SIG-M5 treated with dmso at 0.1 percent for 504 hours (cell line): ENCODE measurements at regions not wholly inside any gene's neighbourhood (a gene's known extent, or its start where the extent isn't known, plus 50 kb on each side); places are given as distances from the start of the nearest gene placed in this dataset.

ENCODE experiments used
- DNase-seq: peaks from one replicate; lab custom pipeline; 2025; ENCODE audit not compliant: unreplicated experiment; lab: John Stamatoyannopoulos, UW

DNA sequence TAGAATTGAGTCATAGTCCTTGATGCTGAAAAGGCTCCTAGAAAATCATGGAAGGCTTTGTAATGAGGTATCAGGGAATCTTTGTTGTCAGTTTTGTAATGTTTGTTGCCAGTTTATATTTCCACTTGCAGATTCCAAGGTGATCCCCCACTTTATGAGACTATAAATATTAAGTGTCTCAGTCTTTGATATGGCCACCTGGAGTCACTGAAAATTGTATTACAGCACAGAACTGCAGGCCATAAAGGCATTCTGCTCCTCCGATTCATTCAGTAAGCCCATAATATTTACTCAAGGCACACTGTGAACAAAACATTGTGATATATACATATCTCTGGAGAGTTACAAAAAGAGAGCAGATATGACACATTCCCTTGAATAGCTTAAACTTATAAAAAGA, 457.8 kb upstream of the ZNF385D start:
- DNase-seq = no peak

DNA sequence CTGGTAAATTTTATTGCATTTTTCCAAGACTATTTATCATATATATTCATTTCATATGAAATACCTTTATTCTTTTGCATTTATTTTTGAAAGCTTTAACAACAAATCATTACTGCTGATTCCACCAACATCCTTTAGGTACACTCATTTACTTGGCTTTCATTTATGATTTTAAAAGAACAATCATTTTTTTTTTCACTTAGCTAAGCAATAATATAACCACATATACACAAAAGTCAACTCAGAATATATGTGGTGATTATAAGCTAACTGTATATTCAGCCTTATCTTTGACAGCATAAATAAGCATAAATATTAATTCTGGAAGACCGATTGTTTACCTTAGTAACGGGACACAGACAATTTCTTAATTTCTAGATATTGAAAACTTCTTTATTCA, 458.6 kb upstream of the ZNF385D start:
- DNase-seq = no peak

DNA sequence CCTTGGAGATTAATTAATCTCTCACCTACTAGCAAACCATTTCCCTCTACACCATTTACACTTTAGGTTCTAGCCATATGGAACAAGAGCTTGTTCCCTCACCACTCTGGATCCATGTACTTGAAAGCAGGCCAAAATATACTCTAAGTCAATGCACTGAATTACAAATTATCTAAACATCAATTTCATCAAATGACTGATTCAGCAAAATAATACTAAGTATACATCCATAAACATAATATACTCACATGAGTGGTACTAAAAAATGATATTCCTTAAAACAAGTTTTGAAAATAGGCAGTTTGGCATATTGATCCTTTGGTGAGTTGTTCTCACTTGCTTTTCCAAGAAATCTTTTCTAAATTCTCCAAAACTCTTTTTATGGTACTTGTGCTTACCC, 459.7 kb upstream of the ZNF385D start:
- DNase-seq = no peak

DNA sequence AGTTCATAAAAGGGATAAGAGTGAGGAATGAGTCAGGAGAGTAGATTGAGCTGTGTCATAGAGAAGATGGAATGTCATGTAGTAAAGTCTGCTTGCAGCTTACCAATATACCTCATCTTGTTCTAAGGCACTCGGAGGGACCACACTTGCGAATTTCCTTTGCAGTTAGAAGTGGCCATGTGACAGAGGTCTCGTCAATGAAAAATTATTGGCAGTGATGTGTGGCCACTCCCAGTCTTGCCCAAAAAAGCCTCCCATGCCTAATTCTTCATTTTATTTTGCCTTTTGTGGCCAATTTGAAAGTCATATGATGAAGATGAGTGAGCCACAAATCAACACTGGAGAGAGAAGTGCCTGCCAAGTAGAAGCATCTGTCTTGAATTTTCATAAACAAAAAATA, 465.6 kb upstream of the ZNF385D start:
- DNase-seq = no peak

DNA sequence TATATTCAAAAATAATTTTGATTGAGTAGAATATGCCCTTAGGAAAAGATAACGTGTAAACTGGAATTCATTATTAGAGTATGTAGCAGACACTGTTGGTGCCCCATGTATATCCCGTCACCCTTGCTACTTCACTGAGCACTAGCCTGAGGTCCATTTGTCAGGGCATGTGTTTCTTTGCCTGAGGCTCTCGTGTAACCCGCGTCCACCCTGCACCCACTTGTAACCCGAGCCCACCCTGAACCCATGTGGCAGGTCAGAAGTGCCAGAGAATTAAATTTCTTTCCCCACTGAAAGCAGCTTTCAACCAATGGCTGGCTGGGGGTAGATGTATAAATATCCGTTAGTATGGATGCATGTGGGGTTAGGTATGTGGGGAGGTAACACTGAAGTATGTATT, 474.2 kb upstream of the ZNF385D start:
- DNase-seq = no peak

DNA sequence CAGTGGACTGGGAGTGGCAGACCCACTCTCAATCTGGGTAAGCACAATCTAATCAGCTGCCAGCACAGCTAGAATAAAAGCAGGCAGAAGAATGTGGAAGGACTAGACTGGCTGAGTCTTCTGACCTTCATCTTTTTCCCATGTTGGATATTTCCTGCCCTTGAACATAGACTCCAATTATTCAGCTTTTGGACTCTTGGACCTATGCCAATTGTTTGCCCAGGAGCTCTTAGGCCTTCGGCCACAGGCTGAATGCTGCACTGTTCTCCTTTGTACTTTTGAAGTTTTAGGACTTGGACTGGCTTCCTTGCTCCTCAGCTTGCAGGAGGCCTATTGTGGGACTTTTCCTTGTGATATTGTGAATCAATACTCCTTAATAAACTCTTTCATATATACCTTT, 477.7 kb upstream of the ZNF385D start:
- DNase-seq = no peak

DNA sequence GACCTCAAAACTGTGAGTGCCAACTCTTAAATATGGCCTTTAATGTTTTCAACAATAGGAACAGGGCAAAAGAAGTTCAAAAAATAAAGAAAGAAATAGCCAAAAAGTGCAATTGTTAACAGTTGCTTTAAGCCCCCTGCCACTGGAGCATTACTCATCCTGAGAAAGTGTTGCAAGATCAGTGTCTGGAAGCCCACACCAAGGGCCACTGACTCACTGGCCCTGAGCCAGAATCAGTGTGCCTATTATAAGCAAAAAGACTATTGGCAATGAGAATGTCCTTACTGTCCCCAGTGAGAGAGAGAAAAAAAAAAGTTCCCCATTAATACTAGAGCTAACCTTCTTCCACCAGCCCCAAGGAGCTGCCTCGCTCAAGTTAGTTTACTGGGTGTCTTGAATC, 480.1 kb upstream of the ZNF385D start:
- DNase-seq = no peak

DNA sequence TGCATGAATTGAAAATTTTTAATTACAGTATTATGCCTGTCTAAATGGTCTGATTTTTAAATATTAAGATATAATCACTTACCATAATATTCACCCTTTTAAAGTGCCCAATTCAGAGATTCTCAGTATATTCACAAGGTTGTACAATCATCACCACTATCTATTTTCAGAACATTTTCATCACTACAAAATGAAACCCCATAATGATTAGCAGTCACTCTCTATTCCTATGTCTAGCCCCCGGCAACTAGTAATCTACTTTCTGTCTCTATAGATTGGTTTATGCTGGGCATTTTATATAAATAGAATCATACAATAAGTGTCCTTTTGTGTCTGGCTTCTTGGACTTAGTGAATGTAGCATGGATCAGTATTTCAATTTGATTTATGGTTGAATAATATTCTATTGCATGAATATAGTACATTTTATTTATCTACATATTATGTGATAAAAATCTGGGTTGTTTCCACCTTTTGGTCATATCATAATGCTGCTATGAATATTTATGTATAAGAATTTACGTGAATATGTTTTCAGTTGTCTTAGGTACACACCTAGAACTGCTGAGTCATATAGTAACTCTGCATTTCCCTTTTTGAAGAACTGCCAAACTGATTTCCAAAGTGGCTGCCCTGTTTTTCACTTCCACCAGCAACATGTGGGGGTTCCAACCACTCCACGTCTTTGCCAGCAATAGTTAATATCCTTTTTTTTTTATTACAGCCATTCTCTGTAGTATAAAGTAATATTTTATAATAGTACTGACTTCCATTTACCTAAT, 485.7 kb upstream of the ZNF385D start:
- DNase-seq = no peak

DNA sequence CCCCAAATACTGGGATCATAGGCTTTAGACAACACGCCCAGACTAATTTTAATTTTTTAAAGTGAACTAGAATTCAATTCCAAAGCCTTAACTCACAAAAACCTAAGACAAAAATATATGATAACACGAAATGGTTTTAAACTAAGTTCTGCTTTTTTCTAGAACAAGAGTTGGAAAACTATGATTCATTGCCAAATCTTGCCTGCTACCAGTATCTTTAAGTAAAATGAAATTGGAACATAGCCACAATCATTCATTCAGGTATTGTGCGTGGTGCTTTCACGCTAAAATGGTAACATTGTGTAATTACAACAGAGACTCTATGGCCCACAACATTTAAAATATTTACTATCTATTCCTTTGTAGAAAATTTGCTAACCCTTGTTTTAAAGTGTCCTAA, 488.0 kb upstream of the ZNF385D start:
- DNase-seq = no peak

DNA sequence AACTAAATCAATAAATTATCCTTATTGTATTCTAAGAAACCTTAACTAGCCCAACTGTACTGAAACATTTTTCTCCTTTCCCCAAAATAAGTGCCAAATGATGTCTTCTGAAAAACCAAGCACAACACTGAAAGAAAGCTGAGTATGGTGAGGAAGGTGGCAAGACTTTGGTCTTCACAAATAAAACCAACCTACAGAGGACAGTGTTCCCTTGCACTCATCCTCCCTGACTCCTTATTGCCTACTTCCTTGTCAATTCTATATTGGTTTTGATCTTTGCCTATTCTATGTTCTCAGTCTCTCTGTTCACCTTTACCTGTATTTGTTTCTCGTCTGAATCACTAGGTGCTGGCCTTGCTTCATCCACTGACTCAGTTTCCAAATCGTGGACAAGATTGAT, 490.1 kb upstream of the ZNF385D start:
- no peak for DNase-seq

DNA sequence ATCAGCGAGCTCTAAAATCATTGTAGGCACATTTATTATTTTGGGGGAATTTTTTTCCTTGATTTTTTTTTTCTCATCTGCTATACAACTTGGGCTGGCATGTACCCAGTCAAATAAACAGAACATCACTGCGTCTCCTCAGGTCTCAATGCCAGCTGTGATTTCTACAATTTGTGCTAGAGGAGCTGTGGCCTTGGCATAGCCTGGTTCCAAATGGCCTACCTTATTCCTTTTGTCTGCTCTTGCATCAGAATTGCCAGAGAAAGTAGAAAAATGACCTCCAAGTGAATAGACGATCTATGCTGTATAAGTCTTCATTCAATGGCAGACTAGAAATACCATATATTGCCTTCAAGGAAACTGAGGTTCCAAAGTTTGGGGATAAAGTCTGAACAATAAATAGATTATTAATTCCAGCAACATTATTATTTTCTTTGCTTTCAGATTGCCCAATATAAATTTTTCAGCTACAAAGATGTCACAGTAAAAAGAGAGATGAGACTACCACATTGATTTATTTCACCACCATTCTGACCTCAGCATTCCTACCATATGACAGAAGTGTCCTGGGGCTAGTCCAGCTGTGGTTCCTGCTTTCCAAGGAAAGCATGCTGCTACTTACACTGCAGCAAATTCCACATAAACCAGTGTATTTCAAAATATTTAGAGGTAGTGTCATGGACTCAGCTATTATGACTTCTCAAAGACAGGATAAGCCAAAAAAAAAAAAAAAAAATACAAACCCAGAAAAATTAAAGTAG, 493.9 kb upstream of the ZNF385D start:
- no peak for DNase-seq

DNA sequence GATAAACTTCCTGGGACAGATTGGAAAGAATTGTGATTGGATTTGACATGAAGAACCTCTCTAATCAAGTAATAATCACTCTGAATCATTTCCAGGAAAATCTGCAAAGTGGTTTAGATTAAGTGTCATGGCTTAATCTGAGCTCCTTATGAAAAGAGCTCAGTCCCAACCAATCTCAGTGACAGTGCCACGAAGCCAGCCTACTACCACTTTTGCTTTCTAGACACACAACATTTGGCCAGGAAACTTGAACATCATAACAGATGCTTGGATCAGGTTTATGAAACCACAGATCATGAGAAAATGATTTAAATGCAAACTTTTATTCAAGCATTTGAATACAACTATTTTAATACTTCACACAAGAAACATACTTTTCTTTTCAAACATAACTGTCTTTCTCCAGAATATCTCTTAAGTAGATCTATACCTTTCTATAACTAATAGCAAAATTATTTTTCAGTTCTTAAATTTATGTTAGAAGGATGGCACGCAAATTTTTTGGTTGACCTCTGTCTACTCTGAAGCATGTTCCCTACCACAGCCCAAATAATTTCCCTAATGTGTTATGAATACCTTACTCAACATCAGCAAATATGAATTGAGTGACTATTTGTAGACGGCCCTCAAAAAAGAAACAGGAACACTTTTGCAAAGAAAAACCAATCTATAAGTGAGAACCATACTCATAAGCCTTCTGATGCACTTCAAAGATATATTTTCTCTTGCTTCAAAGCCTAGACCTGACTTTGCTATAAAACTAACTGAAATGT, 495.0 kb upstream of the ZNF385D start:
- no peak for DNase-seq

DNA sequence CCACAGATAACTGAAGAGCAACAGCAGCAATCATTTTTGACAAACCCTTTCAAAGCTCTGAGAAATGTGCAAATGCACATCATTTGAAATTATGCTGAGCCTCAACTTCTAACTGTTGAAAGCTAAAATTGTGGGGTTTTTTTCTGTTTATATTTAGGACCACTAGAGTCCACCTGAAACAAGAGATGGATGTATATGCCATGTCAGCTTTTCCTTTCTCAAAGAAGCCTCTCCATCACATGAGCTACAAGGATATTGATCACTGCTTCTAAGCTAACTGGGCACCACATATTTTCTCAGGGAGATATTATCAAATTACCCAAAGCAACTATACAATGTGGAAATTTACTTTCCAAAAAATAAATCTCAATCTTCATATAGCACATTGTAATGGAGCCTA, 498.6 kb upstream of the ZNF385D start:
- no peak for DNase-seq

DNA sequence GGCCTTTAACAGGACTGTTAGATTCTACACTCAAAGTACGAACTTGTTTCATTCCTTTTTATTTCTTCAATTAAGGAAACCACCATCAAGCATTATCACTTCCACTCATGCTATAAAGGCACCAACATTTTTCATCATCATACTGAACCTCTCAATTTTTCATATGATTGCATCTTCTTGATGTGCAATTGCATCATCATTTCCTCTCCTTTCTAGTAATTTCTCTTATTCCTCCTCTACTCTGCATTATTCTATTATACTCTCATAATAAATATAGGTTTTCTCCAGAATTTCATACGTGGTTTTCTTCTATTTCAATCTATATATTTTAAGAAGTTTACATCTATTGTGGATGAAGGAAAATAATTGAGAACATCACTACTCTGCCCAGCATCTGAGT, 506.2 kb upstream of the ZNF385D start:
- no peak for DNase-seq

DNA sequence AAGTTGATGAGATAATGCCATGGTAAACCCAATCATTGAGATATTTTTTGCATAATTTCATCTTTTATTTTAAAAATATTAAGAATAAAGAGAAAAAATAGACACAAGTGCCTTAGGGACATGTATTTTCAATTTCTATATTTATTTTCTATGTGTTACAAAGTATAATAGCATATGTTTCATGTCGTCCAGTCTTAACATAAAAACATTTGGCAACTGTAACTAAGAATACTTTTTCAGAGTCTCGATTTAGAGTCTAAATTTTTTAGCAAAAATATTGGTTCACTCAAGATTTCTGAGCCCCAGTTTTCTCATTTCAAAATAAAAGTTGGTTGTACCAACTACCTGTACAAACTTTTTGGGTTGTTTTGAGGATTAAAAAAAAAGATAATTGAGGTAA, 511.4 kb upstream of the ZNF385D start:
- no peak for DNase-seq

DNA sequence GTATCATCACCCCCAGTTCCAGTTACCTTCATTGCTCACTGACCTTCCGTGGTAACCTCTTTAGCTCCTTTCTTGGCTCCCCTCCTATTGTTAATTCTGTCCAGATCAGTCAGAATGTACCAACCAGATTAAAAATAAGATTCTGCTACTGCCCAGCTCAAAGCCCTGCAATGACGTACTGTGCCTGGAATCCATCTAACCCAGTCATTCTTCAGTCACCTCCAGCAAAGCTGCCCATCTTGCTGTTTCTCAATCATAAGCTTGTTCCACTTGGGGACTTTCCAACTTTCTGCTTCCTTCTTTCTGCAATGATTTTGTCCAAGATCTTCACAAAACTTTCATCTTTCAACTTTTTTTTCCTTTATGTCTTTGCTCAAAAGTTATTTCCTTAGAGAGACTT, 512.0 kb upstream of the ZNF385D start:
- no peak for DNase-seq

DNA sequence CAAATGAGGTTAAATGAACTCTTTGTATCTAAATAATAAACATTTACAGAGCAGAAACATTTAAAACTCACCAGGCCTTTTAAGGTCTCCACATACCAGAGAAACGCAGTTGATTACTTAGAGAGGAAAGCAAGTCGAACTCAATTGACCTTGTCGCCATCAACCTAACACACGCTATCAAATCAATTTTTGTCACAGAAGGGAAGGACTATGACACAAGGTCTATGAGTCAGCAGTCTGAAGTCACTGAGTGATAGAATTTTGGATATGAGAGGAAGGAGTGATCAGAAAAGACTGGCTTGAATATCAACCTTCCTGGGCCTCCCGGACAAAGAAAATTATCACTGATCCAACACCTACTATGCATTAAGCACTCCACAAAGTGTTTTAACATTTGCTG, 514.4 kb upstream of the ZNF385D start:
- no peak for DNase-seq

DNA sequence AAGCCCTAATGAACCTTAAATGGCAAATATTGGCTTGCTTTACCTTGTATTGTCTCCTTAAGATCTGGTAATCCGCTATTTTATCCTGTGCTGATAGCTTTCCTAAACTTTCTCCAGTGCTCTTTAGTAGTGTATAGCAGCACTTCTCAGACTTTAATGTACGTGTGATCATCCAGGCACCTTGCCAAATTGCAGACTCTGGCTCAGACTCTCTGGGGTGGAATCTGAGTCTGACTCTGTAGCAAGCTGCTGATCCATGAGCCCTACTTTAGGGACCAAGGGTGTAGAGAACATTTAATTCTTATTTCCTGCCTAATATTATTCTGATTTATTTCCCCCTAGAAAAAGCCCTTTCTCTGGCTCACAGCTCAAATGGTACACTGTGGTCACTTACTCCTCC, 518.8 kb upstream of the ZNF385D start:
- DNase-seq = no peak

DNA sequence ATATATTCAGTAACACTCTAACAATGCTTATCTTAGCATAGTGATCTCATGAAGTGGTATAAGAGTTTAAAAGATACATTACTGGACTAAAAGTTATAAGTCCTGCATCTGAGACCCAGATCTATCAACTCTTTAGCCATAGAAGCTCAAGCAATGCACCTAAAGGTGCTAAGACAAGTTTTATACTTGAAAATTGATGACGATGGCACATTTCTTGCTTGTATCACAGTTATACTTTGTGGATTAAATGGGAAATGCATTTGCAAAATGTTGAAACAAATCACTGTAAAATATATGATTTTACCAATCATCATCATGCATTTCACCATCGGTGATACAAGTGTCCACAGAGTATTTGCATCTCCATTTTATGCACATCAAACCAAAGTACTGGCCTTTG, 525.3 kb upstream of the ZNF385D start:
- DNase-seq = no peak

DNA sequence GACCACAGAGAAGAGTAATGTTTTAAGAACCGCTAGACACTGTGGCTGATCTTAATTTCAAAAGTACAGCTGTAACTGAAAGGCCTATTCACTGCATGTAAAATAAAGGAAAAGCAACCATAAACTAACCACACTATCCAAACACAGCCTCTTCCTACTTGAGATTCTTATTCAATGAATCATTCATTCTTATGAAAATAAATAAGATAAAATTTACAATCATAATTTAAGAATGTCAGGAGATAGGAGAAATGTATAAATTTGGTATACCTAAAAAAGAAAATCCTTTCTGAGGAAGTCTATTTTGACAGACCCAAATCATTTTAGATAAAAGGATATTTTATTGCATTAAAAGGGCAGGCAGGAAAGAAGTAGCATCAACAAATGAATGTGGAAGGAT, 533.5 kb upstream of the ZNF385D start:
- no peak for DNase-seq

DNA sequence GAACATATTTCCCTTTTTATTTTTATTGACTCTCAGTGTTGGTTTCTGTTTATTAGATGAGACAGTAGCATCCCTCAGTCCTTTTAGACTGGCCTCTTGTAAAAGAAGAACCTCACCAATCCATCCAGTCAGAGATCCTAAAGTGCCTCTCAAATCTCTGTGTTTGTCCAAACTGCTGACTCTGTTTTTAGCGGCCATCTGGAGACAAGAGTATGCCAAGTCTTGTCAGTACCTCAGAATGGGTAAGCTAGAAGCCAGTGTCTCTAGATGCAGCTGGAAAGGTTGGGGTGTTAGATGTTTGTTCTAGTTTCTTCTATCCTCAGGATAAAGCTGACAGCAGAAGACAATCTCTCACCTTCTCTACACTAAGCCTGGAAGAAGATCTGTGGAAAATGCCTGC, 537.7 kb upstream of the ZNF385D start:
- no peak for DNase-seq

DNA sequence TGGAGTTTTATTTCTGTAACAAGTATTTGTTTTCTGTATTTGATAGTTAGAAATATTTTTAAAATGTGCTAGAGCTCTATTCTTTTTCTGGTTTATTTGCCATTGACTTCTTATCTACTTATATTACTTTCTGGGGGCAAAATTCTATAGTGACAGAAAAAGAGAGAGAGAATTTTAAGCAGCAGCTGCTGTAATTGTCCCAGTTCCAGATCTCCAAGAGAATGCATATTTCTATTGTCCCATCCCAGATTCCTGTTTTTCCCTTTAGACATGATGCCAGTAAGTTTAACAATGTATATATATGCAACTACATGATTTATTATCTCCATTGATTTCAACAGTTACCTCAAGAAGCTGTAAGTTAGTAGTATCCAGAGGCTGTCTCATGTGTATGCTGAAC, 541.7 kb upstream of the ZNF385D start:
- DNase-seq = no peak
